GM18505 (cell line): ENCODE measurements at regions not wholly inside any gene's neighbourhood (a gene's known extent, or its start where the extent isn't known, plus 50 kb on each side); places are given as distances from the start of the nearest gene placed in this dataset.

Source experiments
- ATAC-seq: cut with Tn5 transposase; IDR thresholded peaks from one replicate; pipeline ENCODE4 v1.9.1; 2021; ENCODE audit not compliant: unreplicated experiment
- POLR2A ChIP-seq: IDR thresholded peaks from 4 replicates; pipeline ENCODE4 v1.6.1; 2011; ENCODE audit warnings: borderline replicate concordance; ENCODE audit not compliant: insufficient read depth, insufficient read length; ENCODE audit errors: extremely low read depth

- no peak for ATAC-seq
- TF ChIP-seq POLR2A = no peak
Observed at GRCh38 chr3:106204160-106204868, 335.5 kb upstream of the CBLB start.

- peak; percentile 95 for ATAC-seq
Observed at GRCh38 chr3:106206146-106206545, 337.3 kb upstream of the CBLB start.

GRCh38 chr3:106206613-106207012 is 337.8 kb upstream of the CBLB start:
- TF ChIP-seq POLR2A = no peak
- no peak for ATAC-seq

More at GRCh38 chr3:106206146-106206545, 337.3 kb upstream of the CBLB start:
- no peak for TF ChIP-seq POLR2A

- ATAC-seq = no peak
- no peak for TF ChIP-seq POLR2A
Observed at GRCh38 chr3:106208251-106208650, 339.4 kb upstream of the CBLB start.

- TF ChIP-seq POLR2A = no peak
- no peak for ATAC-seq
Observed at GRCh38 chr3:106208967-106209366, 340.2 kb upstream of the CBLB start.

- ATAC-seq = no peak
- no peak for TF ChIP-seq POLR2A
Observed at GRCh38 chr3:106209482-106209881, 340.7 kb upstream of the CBLB start.

GRCh38 chr3:106210923-106211322 is 342.1 kb upstream of the CBLB start:
- TF ChIP-seq POLR2A = no peak
- ATAC-seq = no peak

- no peak for ATAC-seq
- no peak for TF ChIP-seq POLR2A
Observed at GRCh38 chr3:106212665-106213222, 343.9 kb upstream of the CBLB start.

GRCh38 chr3:106213954-106214353 is 345.1 kb upstream of the CBLB start:
- TF ChIP-seq POLR2A = no peak
- ATAC-seq = no peak

GRCh38 chr3:106214641-106215040 is 345.8 kb upstream of the CBLB start:
- no peak for ATAC-seq
- no peak for TF ChIP-seq POLR2A

- no peak for ATAC-seq
- TF ChIP-seq POLR2A = no peak
Observed at GRCh38 chr3:106215047-106215446, 346.2 kb upstream of the CBLB start.

GRCh38 chr3:106217745-106218144 is 348.9 kb upstream of the CBLB start:
- no peak for TF ChIP-seq POLR2A
- ATAC-seq = no peak

- ATAC-seq = no peak
- no peak for TF ChIP-seq POLR2A
Observed at GRCh38 chr3:106227068-106227467, 358.3 kb upstream of the CBLB start.

GRCh38 chr3:106228271-106228670 is 359.5 kb upstream of the CBLB start:
- TF ChIP-seq POLR2A = no peak
- no peak for ATAC-seq

- no peak for ATAC-seq
- no peak for TF ChIP-seq POLR2A
Observed at GRCh38 chr3:106229495-106230278, 360.9 kb upstream of the CBLB start.

GRCh38 chr3:106231086-106231485 is 362.3 kb upstream of the CBLB start:
- ATAC-seq = no peak
- TF ChIP-seq POLR2A = no peak
